Lower lobe of right lung (tissue), 2 donors: ENCODE measurements at regions not wholly inside any gene's neighbourhood (a gene's known extent, or its start where the extent isn't known, plus 50 kb on each side); places are given as distances from the start of the nearest gene placed in this dataset.
"Not testable (repeated sequence)": the region's sequence is repeated elsewhere in the genome, so short reads cannot be mapped to it uniquely, and the experiment has no call there.

Source experiments
- ATAC-seq, 2 donors: fragments of 200-7000 bp; cut with Tn5 transposase; one replicate each; pipeline ENCODE4 v1.9.1; 2020 to 2022; ENCODE audit warnings: mild to moderate bottlenecking in 2 of 2, moderate library complexity in 2 of 2
- DNase-seq: peaks from one replicate; pipeline ENCODE4 v3.0.0-alpha.2; 2020
- H3K27ac ChIP-seq: fragments of 200-600 bp; one replicate; pipeline ENCODE4 v1.8.0; 2022
- H3K27me3 ChIP-seq: fragments of 200-600 bp; one replicate; pipeline ENCODE4 v1.8.0; 2022; ENCODE audit warnings: low read depth
- H3K36me3 ChIP-seq: fragments of 200-600 bp; one replicate; pipeline ENCODE4 v1.8.0; 2022; ENCODE audit warnings: mild to moderate bottlenecking
- H3K4me1 ChIP-seq: fragments of 200-600 bp; one replicate; pipeline ENCODE4 v1.8.0; 2022
- H3K4me3 ChIP-seq: fragments of 200-600 bp; one replicate; pipeline ENCODE4 v1.8.0; 2022; ENCODE audit warnings: mild to moderate bottlenecking
- H3K9me3 ChIP-seq: fragments of 200-600 bp; one replicate; pipeline ENCODE4 v1.8.0; 2022
- CTCF ChIP-seq: fragments of 200-600 bp; IDR thresholded peaks from one replicate; pipeline ENCODE4 v1.8.0; 2022; ENCODE audit warnings: antibody characterized with exemption, mild to moderate bottlenecking
- intact Hi-C: fragments of 100-400 bp; cut with DNase I; formaldehyde crosslinking; loops from one replicate; pipeline ENCODE4 v1.11.0; 2022
- donor health status: DM: no; HTN: yes; CAD: no; lungs with severe emphysema.

GRCh38 chr3:103210583-103210982 lies 775.8 kb downstream of the ZPLD1 start:
- TF ChIP-seq CTCF = no peak
- Histone ChIP-seq H3K27ac (no peak overlapping the region), H3K4me1 (no peaks in the 10 kb centered on the region), H3K27me3 (no peaks in the 10 kb centered on the region), H3K36me3 (no peaks in the 10 kb centered on the region), H3K4me3 (no peak overlapping the region), H3K9me3 (no peaks in the 10 kb centered on the region)
- intact Hi-C loops = no loop called here
- DNase-seq (no peak), ATAC-seq (no peak)

- intact Hi-C loops = no loop called here
- no peak overlapping the region for H3K27ac ChIP-seq
- no peaks in the 10 kb centered on the region for H3K9me3 ChIP-seq
- DNase-seq (no peak), ATAC-seq (no peak)
- H3K36me3 ChIP-seq = no peaks in the 10 kb centered on the region
- TF ChIP-seq CTCF = no peak
- H3K4me1 ChIP-seq = no peaks in the 10 kb centered on the region
- no peaks in the 10 kb centered on the region for H3K27me3 ChIP-seq
- no peak overlapping the region for H3K4me3 ChIP-seq
These were observed 783.3 kb downstream of the ZPLD1 start for GRCh38 chr3:103218146-103218545.

- no peak for TF ChIP-seq CTCF
- Histone ChIP-seq H3K4me1 (no peaks in the 10 kb centered on the region), H3K27ac (no peak overlapping the region), H3K36me3 (no peaks in the 10 kb centered on the region), H3K9me3 (no peaks in the 10 kb centered on the region), H3K27me3 (no peaks in the 10 kb centered on the region), H3K4me3 (no peak overlapping the region)
- ATAC-seq (no peak), DNase-seq (no peak)
- intact Hi-C loops = no loop called here
These were observed 784.0 kb downstream of the ZPLD1 start for GRCh38 chr3:103218793-103219192.

- Histone ChIP-seq H3K27ac (no peak overlapping the region), H3K4me3 (no peak overlapping the region), H3K4me1 (no peaks in the 10 kb centered on the region), H3K36me3 (no peaks in the 10 kb centered on the region), H3K27me3 (no peaks in the 10 kb centered on the region), H3K9me3 (no peaks in the 10 kb centered on the region)
- DNase-seq (no peak), ATAC-seq (no peak)
- TF ChIP-seq CTCF = no peak
- intact Hi-C loops = no loop called here
These were observed 792.8 kb downstream of the ZPLD1 start for GRCh38 chr3:103227651-103228050.

- ATAC-seq = no peak
- no peak for TF ChIP-seq CTCF
- no peak overlapping the region for H3K27ac ChIP-seq
- H3K4me3 ChIP-seq = no peak overlapping the region
- no peak for DNase-seq
- H3K27me3 ChIP-seq = no peaks in the 10 kb centered on the region
- no peaks in the 10 kb centered on the region for H3K4me1 ChIP-seq
- no peaks in the 10 kb centered on the region for H3K9me3 ChIP-seq
- intact Hi-C loops = no loop called here
- H3K36me3 ChIP-seq = no peaks in the 10 kb centered on the region
These were observed 812.6 kb downstream of the ZPLD1 start for GRCh38 chr3:103247459-103247858.

GRCh38 chr3:103254827-103255226 lies 820.0 kb downstream of the ZPLD1 start:
- DNase-seq, ATAC-seq, H3K4me1 ChIP-seq, H3K27ac ChIP-seq, H3K36me3 ChIP-seq, H3K27me3 ChIP-seq, intact Hi-C loops, H3K4me3 ChIP-seq, H3K9me3 ChIP-seq: not testable (repeated sequence)
